Erythroblast (primary cell): ENCODE measurements at regions not wholly inside any gene's neighbourhood (a gene's known extent, or its start where the extent isn't known, plus 50 kb on each side); places are given as distances from the start of the nearest gene placed in this dataset.

Source experiments
- GATA1 ChIP-seq: IDR thresholded peaks from 2 replicates; pipeline ENCODE4 v1.6.1; 2011; ENCODE audit warnings: low read depth, mild to moderate bottlenecking, control low read depth, low read length, moderate library complexity
- POLR2A ChIP-seq: IDR thresholded peaks from 2 replicates; pipeline ENCODE4 v1.6.1; 2011; ENCODE audit warnings: mild to moderate bottlenecking, low read length

DNA sequence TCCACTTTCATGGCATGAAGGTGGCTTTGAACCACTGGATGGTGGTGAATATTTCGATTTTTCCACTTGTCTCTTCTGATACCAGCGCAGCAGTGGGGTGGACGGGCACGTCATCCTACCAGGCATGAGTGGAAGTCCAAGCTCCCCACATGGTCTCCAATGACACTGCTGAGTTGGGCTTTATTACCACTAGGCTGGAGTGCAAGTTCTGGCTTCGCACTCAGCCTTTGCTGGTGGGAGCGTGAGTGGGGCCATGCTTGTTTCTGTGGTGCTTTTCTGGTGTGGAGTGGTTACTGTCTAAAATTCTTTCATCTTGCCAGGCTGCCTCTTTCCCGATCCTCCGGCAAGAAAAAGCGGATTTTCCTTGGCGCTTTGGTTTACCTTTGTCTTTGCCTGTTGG lies 70.1 kb upstream of the SDK1 start:
- no peak for TF ChIP-seq POLR2A
- no peak for TF ChIP-seq GATA1
